ENCODE measurements at regions not wholly inside any gene's neighbourhood (a gene's known extent, or its start where the extent isn't known, plus 50 kb on each side); places are given as distances from the start of the nearest gene placed in this dataset.

- TF ChIP-seq SNAI2 (CRISPR knock-in tag; IDR thresholded peaks at IDR 0.05) (no peak), RARB (CRISPR knock-in tag; IDR thresholded peaks at IDR 0.05) (no peak), ZC3H10 (CRISPR knock-in tag; IDR thresholded peaks at IDR 0.05) (no peak), ESRRG (CRISPR knock-in tag; IDR thresholded peaks at IDR 0.05) (no peak), ZNF565 (CRISPR knock-in tag; conservative IDR thresholded peaks at IDR 0.05; ENCODE audit: low read depth) (no peak), ISL1 (CRISPR knock-in tag; IDR thresholded peaks at IDR 0.05) (no peak), ZNF70 (CRISPR knock-in tag; IDR thresholded peaks at IDR 0.05) (no peak), TCF4 (CRISPR knock-in tag; IDR thresholded peaks at IDR 0.05; ENCODE audit: borderline replicate concordance) (no peak), TOX (CRISPR knock-in tag; IDR thresholded peaks at IDR 0.05; ENCODE audit: borderline replicate concordance) (no peak), CSRNP3 (CRISPR knock-in tag; IDR thresholded peaks at IDR 0.05) (no peak), ARNTL (CRISPR knock-in tag; IDR thresholded peaks at IDR 0.05; ENCODE audit: borderline replicate concordance, low read depth) (no peak), ZFP3 (CRISPR knock-in tag; IDR thresholded peaks at IDR 0.05) (no peak)
Measured at GRCh38 chr1:73176902-73177301, 894.6 kb upstream of the NEGR1 start.
